Stimulated activated CD8-positive, alpha-beta memory T cell treated with anti-CD3 and anti-CD28 coated beads, Interleukin-2, amount 100 ng/mL, for 1 hour (primary cell): ENCODE measurements at regions not wholly inside any gene's neighbourhood (a gene's known extent, or its start where the extent isn't known, plus 50 kb on each side); places are given as distances from the start of the nearest gene placed in this dataset.

ENCODE experiments used
- DNase-seq, 2 donors: peaks; one replicate each; pipeline ENCODE4 v3.0.0-alpha.2; 2020; ENCODE audit warnings: low read depth in 2 of 2

DNA sequence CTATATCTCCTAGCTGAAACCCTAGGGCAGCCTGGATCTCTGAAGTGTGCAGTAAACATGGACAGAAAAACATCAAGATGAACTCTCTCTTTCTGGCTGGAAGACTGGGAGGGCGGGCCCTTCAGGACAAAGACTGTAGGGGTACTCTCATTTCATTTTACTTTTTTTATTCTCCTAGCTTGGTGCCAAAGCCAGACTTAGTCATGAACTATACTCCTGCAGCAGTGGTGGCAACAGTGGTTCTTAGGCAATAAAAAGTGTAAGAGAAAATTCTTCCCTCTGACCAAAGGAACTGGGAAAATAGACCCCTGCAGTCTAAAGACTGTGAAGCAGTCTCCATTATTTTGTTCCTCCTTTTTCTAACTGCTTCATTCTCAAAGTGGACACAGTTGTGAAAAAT lies 213.8 kb upstream of the JUN start:
- no peak for DNase-seq

DNA sequence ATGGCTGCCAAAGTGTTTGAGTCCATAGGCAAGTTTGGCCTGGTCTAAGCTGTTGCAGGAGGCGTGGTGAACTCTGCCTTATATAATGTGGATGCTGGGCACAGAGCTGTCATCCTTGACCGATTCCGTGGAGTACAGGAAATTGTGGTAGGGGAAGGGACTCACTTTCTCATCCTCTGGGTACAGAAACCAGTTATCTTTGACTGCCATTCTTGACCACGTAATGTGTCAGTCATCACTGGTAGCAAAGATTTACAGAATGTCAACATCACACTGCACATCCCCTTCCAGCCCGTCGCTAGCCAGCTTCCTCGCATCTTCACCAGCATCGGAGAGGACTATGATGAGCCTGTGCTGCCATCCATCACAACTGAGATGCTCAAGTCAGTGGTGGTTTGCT lies 215.8 kb upstream of the JUN start:
- DNase-seq, result no peak

DNA sequence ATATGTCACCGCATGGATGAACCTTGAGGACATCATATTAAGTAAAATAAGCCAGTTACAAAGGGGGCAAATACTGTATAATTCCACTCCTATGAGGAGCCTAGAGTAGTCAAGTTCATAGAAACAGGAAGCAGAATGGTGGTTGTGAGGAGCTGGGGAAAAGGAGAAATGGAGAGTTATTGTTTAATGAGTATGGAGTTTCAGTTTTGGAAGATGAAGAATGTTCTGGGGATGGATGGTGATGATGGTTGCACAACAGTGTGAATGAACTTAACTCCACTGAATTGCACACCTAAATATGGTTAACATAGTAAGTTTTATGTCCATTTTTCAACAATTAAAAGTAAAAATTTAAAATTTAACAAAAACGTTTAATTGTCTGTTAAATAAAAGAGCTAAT lies 220.9 kb upstream of the JUN start:
- DNase-seq, result no peak

DNA sequence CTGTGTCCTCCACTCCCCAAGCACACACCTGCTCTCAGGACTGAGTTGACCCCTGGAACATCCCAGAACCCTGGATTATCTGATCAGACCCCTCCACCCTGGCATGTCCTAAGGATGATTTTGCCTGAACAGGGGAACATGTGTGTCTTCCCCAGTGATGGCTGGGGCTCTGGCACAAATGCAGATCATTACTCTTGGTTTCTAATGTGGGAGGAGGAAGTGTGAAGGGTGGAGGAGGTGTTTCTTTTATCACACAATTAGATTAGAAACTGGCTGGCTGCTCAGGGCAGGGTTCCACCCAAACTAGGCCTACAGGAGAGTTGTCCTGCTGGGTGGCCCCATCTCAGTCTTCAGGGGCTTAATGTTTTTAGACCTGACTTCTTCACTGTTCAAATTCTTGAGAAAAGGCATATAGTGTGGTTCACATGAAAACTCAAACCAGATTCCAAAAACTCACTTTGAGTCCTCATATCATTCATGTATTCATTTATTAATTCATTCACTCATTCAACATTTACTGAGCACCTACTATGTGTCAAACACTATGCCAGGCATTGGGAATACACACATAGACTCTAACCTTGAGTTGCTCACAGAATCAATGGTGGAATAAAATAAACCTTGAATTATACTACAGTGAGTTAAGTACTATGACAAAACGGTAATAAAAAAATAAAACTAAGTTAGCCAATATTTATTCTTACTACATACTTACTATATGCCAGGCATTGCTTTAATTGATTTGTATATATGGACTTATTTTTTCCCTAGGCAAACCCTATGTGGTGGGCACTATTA lies 221.8 kb upstream of the JUN start:
- DNase-seq, result no peak

DNA sequence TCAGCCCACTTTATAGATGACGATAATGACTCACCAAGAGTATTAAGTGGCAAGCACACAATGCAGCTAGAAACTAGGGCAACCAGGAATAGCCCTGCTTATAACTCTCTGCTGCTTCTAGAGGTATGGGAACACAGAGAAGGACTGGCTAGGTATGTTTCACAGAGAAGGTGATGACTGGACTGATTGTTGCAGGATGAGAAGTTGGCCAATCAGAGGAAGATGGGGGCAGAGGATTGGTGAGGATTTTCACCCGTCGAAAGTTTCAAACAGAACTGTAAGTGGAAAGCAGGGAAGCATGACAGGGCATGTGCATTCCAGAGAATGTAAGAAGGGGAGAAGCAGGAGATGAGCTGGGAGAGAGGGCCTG lies 222.4 kb upstream of the JUN start:
- DNase-seq, result no peak

DNA sequence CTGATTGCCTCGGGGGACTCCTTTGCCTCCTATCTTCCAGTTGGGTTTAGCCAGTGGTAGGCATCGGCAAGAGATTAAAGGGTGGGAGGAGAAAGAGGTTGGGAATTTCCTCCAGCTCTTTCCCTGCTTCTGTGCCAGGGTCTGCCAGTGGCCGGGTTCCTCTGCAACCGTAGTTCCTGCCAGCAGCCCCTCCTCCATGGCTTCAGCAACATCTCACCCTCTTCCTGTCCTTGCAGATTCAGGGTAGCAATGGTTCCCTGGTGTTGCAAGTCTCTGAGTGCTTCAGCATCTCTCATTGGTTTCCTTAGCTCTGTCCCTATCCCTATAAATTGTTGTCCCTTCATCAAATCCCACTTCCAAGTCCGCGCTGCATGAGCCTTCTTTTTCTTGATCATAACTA lies 223.1 kb upstream of the JUN start:
- no peak for DNase-seq

DNA sequence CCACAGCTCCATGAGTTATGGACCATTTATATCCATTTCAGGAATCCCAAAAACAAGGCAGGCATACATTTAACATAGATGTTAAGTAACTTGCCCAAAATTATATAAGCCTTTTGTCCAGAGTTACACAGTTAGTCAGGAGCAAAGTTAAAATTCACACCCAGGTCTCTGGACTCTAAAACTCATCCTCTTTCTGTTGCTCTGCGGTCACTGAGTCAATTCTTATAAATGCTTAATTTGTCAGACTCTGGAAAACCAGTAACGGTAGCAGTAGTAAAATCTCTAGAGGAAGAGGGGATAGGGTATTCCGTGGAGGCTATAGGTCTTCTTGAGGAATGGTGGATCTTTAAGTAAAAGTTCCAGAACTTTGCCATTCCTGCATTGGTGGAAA lies 223.6 kb upstream of the JUN start:
- DNase-seq, result no peak

- DNase-seq, result no peak
Observed at GRCh38 chr1:59007820-59008598, 224.2 kb upstream of the JUN start.

- no peak for DNase-seq
Observed at GRCh38 chr1:59008599-59009347, 224.9 kb upstream of the JUN start.

- DNase-seq, result no peak
Observed at GRCh38 chr1:59011663-59012062, 227.8 kb upstream of the JUN start.

DNA sequence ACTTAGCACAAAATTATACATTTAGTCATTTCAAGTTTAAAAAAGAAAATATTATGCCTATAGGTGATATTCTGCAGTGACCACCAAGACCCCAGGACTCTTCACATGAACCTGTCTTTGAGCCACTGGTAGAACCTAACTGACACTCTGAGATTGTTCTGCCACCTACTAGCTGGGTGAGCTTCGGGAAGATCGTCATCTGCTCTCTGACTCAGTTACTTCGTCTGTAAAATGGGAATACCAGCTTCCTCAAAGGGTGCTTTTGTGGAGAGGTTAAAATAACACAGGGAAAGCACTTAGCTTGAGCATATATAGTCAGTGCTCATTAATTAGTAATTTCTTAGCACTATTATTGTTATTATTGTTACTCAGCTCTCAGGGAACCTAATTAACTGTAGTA lies 228.5 kb upstream of the JUN start:
- no peak for DNase-seq

DNA sequence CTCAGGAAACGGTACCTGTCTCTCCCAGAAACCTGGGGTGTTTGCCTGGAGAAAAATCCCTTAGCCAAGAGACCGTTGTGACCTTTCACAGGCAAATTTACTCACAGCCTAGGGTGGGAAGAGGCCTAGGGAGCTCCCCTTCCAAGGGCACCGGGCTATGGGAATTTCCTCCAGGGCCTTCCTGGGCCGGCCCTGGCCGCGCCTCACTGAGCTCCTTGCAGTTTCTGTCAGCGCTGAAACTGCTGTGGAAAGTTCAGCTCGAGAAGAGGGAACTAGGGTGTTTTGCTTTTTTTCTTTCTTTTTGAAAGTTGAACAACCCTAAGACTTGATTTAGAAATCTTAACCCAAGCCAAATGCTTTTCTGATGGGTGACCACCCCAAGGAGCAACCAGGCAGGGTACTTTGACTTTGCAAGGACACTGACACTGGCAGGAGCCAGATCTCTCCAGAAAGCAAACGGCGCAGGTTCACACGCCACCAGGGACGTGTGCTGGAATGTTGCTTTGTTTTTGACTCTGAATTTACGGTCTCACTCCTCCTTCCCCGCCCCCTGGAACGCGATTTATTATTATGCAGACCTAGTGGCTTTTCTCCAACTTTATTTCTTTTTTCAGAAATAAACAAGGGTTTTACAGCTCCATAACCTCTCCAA lies 229.6 kb upstream of the JUN start:
- DNase-seq, result no peak

GRCh38 chr1:59013928-59014279 lies 230.1 kb upstream of the JUN start:
- no peak for DNase-seq

- no peak for DNase-seq
Observed at GRCh38 chr1:59014827-59015226, 231.0 kb upstream of the JUN start.

GRCh38 chr1:59015708-59016107 lies 231.9 kb upstream of the JUN start:
- DNase-seq, result no peak

DNA sequence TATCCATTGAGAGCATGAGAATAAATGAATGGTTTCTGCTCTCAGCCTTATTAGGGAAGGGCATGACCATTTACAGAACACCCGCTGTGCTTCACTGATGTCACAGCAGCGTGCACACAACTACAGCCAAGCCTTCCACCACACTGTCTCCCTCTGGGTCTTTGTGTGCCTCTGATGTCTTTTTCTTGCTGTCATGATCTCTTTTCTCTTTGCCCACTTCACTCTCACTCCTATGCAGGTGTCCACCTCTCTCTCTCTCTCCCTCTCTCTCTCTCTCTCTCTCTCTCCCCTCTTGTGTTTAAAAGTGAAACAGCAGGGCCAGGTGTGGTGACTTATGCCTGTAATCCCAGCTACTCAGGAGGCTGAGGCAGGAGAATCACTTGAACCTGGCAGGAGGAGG lies 232.5 kb upstream of the JUN start:
- DNase-seq, result no peak

GRCh38 chr1:59017501-59018231 lies 233.8 kb upstream of the JUN start:
- no peak for DNase-seq

DNA sequence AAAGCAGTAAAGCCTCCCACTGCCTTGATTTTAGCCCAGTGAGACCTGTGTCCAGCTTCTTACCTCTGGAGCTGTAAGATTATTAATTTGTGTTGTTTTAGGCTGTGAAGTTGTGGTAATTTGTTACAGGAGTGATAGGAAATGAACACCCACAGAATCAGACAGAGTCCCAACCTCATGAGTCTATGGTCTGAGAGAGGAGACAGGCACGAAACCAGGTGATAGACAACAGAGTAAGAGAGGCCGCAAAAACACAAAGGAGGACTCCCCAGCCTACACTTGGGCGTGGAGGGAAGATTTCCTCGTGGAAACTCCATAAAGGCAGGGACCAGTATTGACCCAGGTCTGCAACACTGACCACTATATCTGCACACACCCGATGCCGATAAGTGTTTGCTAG lies 234.6 kb upstream of the JUN start:
- DNase-seq, result no peak

DNA sequence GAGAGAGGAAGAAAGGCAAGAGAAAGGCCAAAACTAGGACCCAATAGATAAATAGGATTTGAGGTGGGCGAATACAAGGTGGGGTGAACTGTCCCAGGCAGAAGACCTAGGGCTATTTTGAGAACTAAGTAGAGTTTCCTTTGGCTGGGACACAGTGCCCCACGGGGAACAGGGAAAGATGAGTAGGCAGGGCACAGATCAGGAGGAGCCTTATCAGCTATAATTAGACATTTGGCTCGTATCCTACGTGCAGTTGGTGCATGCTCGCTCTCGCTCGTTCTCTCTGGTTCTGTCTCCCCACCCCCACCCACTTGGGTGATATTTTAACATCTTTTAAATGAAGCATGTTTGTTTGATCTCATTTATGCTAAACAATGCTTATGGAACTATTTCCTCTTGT lies 235.0 kb upstream of the JUN start:
- no peak for DNase-seq

GRCh38 chr1:59020151-59020997 lies 236.5 kb upstream of the JUN start:
- DNase-seq, result peak; percentile 8 to 20

- DNase-seq, result no peak
Observed at GRCh38 chr1:59022199-59022598, 238.4 kb upstream of the JUN start.
